K562 (cell line): ENCODE measurements at regions not wholly inside any gene's neighbourhood (a gene's known extent, or its start where the extent isn't known, plus 50 kb on each side); places are given as distances from the start of the nearest gene placed in this dataset.

Experiments used
- BRCA1 ChIP-seq, 2 experiments: fragments of 450-650 bp in 1 of 2; sonication (generic) in 1 of 2; formaldehyde crosslinking in 1 of 2; IDR thresholded peaks; 2 replicates each; pipeline versions ENCODE4 v1.5.0 to v1.6.1; 2017 to 2020; ENCODE audit warnings: mild to moderate bottlenecking in 1 of 2, missing genetic modification reagents in 1 of 2
- CEBPB ChIP-seq: fragments of 450-650 bp; IDR thresholded peaks from 2 replicates; pipeline ENCODE4 v1.6.1; 2016; ENCODE audit warnings: missing genetic modification characterization, missing compliant biosample characterization
- CREB3 ChIP-seq: fragments of 450-650 bp; conservative IDR thresholded peaks from 2 replicates; pipeline ENCODE4 v1.6.1; 2016; ENCODE audit warnings: missing genetic modification characterization, low read depth, mild to moderate bottlenecking, missing compliant biosample characterization, moderate library complexity
- HNRNPH1 ChIP-seq: fragments of 200-400 bp; formaldehyde crosslinking; optimal IDR thresholded peaks from 2 replicates; pipeline ENCODE3; 2017; ENCODE audit warnings: low read depth, mild to moderate bottlenecking, low read length, moderate library complexity
- MAX ChIP-seq: sonication (generic); formaldehyde crosslinking; IDR thresholded peaks from 2 replicates; pipeline ENCODE4 v1.9.0; 2022; ENCODE audit warnings: mild to moderate bottlenecking, missing genetic modification reagents
- MBD1 ChIP-seq: fragments of 250-450 bp; sonication (Bioruptor Pico); IDR thresholded peaks from 2 replicates; pipeline ENCODE4 v1.8.0; 2022; ENCODE audit warnings: inconsistent platforms
- NFATC3 ChIP-seq: fragments of 450-650 bp; IDR thresholded peaks from 2 replicates; pipeline ENCODE4 v1.6.1; 2017; ENCODE audit warnings: mild to moderate bottlenecking
- NFIX ChIP-seq: fragments of 250-450 bp; sonication (Bioruptor Pico); IDR thresholded peaks from 2 replicates; pipeline ENCODE4 v1.4.0; 2020; ENCODE audit warnings: low read depth, mild to moderate bottlenecking, moderate library complexity
- POLR2AphosphoS2 ChIP-seq: IDR thresholded peaks from 2 replicates; pipeline ENCODE4 v1.6.1; 2012; ENCODE audit warnings: low read length, improper control_type of control experiment
- PPARD ChIP-seq: fragments of 250-450 bp; sonication (Bioruptor Pico); IDR thresholded peaks from 2 replicates; pipeline ENCODE4 v1.8.0; 2022; ENCODE audit warnings: inconsistent platforms, mild to moderate bottlenecking, moderate library complexity
- RBM14 ChIP-seq: fragments of 200-400 bp; formaldehyde crosslinking; IDR thresholded peaks from 2 replicates; pipeline ENCODE4 v1.6.1; 2018; ENCODE audit warnings: low read depth, mild to moderate bottlenecking, low read length, moderate library complexity, borderline replicate concordance; ENCODE audit not compliant: insufficient read depth
- RCOR1 ChIP-seq, 2 experiments: IDR thresholded peaks; 2 replicates each; pipeline ENCODE4 v1.6.1; 2012; ENCODE audit warnings: low read depth in 2 of 2, low read length in 2 of 2, borderline replicate concordance in 1 of 2, improper control_type of control experiment in 1 of 2
- SMAD4 ChIP-seq: fragments of 250-450 bp; sonication (Bioruptor Pico); conservative IDR thresholded peaks from 2 replicates; pipeline ENCODE4 v1.8.0; 2021; ENCODE audit warnings: inconsistent platforms, mild to moderate bottlenecking, moderate library complexity
- SOX6 ChIP-seq: fragments of 450-650 bp; IDR thresholded peaks from 2 replicates; pipeline ENCODE4 v1.6.1; 2014; ENCODE audit warnings: mild to moderate bottlenecking
- TFE3 ChIP-seq: fragments of 450-650 bp; formaldehyde crosslinking; IDR thresholded peaks from 2 replicates; pipeline ENCODE4 v1.4.0; 2020; ENCODE audit warnings: mild to moderate bottlenecking, mixed read lengths
- THRAP3 ChIP-seq: fragments of 450-650 bp; IDR thresholded peaks from 2 replicates; pipeline ENCODE4 v1.6.1; 2016; ENCODE audit warnings: mild to moderate bottlenecking, inconsistent platforms, borderline replicate concordance
- ZBTB26 ChIP-seq: fragments of 450-650 bp; formaldehyde crosslinking; IDR thresholded peaks from 2 replicates; pipeline ENCODE4 v1.4.0; 2022; ENCODE audit warnings: missing genetic modification characterization
- ZBTB8A ChIP-seq: fragments of 450-650 bp; IDR thresholded peaks from 2 replicates; pipeline ENCODE4 v1.6.1; 2018; ENCODE audit warnings: mild to moderate bottlenecking, moderate library complexity; ENCODE audit not compliant: partially characterized antibody
- ZC3H4 ChIP-seq: sonication (generic); formaldehyde crosslinking; IDR thresholded peaks from 2 replicates; pipeline ENCODE4 v1.9.0; 2021; ENCODE audit warnings: missing genetic modification reagents, borderline replicate concordance
- ZNF133 ChIP-seq: fragments of 250-450 bp; sonication (Bioruptor Pico); IDR thresholded peaks from 2 replicates; pipeline ENCODE4 v1.4.0; 2020; ENCODE audit warnings: mild to moderate bottlenecking
- ZNF174 ChIP-seq: fragments of 250-450 bp; sonication (Bioruptor Pico); IDR thresholded peaks from 2 replicates; pipeline ENCODE4 v1.4.0; 2020; ENCODE audit warnings: mild to moderate bottlenecking
- ZNF584 ChIP-seq: fragments of 200-800 bp; sonication (Bioruptor generic); IDR thresholded peaks from 2 replicates; pipeline ENCODE4 v1.6.1; 2016; ENCODE audit warnings: low read depth, mild to moderate bottlenecking, missing genetic modification characterization, missing compliant biosample characterization

GRCh38 chr17:33908363-33909064, 346.6 kb upstream of the CCL2 start (continued):
- TF ChIP-seq NFIX (CRISPR knock-in tag) = peak; percentile 45; the same call in 1 of the 2 replicates
- peak; percentile 71 for TF ChIP-seq TFE3 (CRISPR knock-in tag)
- TF ChIP-seq CEBPB (tag) = no peak
- TF ChIP-seq ZBTB26 = no peak; the same call in 1 of the 2 replicates
- TF ChIP-seq SOX6 = peak; percentile 54; the same call in 1 of the 2 replicates
- TF ChIP-seq ZNF584 (CRISPR knock-in tag) = peak; percentile 73; the same call in 1 of the 2 replicates
- no peak for TF ChIP-seq POLR2AphosphoS2
- TF ChIP-seq BRCA1 (IDR thresholded peaks at IDR 0.05) = no peak
- TF ChIP-seq BRCA1 (CRISPR knock-in tag; IDR thresholded peaks at IDR 0.05) = no peak
- TF ChIP-seq PPARD (CRISPR knock-in tag) = peak; percentile 90
- TF ChIP-seq CREB3 (tag) = peak; percentile 97
- TF ChIP-seq MBD1 (CRISPR knock-in tag) = peak; percentile 87
- no peak for TF ChIP-seq ZBTB8A
- TF ChIP-seq ZC3H4 (CRISPR knock-in tag) = no peak
- peak; percentile 98 for TF ChIP-seq SMAD4 (CRISPR knock-in tag)
- TF ChIP-seq NFATC3 = no peak
- no peak for TF ChIP-seq HNRNPH1
- no peak for TF ChIP-seq THRAP3
- TF ChIP-seq MAX (CRISPR knock-in tag) = no peak
- peak; percentile 97 for TF ChIP-seq ZNF133
- peak in 1 of 2 experiments; percentile 29; a peak in 1 of 4 replicates for TF ChIP-seq RCOR1 (IDR thresholded peaks at IDR 0.05; ENCODE audit: borderline replicate concordance in 1 of 2, low read depth in 2 of 2, low read length in 2 of 2)
- no peak for TF ChIP-seq RBM14
- no peak for TF ChIP-seq ZNF174
